Neural progenitor cell (in vitro differentiated cells): ENCODE measurements at regions not wholly inside any gene's neighbourhood (a gene's known extent, or its start where the extent isn't known, plus 50 kb on each side); places are given as distances from the start of the nearest gene placed in this dataset.

Experiments
- EZH2phosphoT487 ChIP-seq: fragments of 200-600 bp; sonication (generic); IDR thresholded peaks from 2 replicates; pipeline ENCODE4 v1.6.1; 2017; ENCODE audit warnings: antibody characterized with exemption
- TF ChIP-seq, protein P1 (sequence below): fragments of 200-600 bp; sonication (generic); IDR thresholded peaks from 2 replicates; pipeline ENCODE4 v1.5.1; 2017; ENCODE audit warnings: antibody characterized with exemption, mild to moderate bottlenecking

- TF ChIP-seq, protein P1, sequence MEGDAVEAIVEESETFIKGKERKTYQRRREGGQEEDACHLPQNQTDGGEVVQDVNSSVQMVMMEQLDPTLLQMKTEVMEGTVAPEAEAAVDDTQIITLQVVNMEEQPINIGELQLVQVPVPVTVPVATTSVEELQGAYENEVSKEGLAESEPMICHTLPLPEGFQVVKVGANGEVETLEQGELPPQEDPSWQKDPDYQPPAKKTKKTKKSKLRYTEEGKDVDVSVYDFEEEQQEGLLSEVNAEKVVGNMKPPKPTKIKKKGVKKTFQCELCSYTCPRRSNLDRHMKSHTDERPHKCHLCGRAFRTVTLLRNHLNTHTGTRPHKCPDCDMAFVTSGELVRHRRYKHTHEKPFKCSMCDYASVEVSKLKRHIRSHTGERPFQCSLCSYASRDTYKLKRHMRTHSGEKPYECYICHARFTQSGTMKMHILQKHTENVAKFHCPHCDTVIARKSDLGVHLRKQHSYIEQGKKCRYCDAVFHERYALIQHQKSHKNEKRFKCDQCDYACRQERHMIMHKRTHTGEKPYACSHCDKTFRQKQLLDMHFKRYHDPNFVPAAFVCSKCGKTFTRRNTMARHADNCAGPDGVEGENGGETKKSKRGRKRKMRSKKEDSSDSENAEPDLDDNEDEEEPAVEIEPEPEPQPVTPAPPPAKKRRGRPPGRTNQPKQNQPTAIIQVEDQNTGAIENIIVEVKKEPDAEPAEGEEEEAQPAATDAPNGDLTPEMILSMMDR, result no peak
- TF ChIP-seq EZH2phosphoT487, result no peak
These were observed 258.6 kb downstream of the CENPC start for GRCh38 chr4:67286724-67287123.
